Natural killer cell treated with Interleukin-12 subunit alpha and Interleukin-12 subunit beta and Interleukin-15 and Interleukin-18, amount 100 ng/mL, for 72 hours (primary cell): ENCODE measurements at regions not wholly inside any gene's neighbourhood (a gene's known extent, or its start where the extent isn't known, plus 50 kb on each side); places are given as distances from the start of the nearest gene placed in this dataset.
A peak's percentile ranks its signal among the peaks of the same experiment; 100 is the strongest.
"Not testable (repeated sequence)": the region's sequence is repeated elsewhere in the genome, so short reads cannot be mapped to it uniquely, and the experiment has no call there.

Experiments
- ATAC-seq, 2 donors: fragments of 150-1000 bp; cut with Tn5 transposase in 1 of 2; sonication (Bioruptor Pico), chemical (Tn5 transposase) in 1 of 2; 2 replicates each; pipeline ENCODE4 v1.10.0; 2021
- DNase-seq: peaks from one replicate; pipeline ENCODE4 v3.0.0; 2022; ENCODE audit warnings: low spot score
- H3K27ac Mint-ChIP-seq, 2 donors: 1 replicate in 1 of 2; 2 replicates in 1 of 2; pipeline ENCODE4 v1.8.0; 2022; ENCODE audit warnings: mixed read lengths in 2 of 2, mild to moderate bottlenecking in 1 of 2, moderate library complexity in 1 of 2
- H3K27me3 Mint-ChIP-seq, 2 donors: 1 replicate in 1 of 2; 2 replicates in 1 of 2; pipeline ENCODE4 v1.8.0; 2022; ENCODE audit warnings: mixed read lengths in 2 of 2
- H3K36me3 Mint-ChIP-seq: one replicate; pipeline ENCODE4 v1.8.0; 2022; ENCODE audit warnings: mixed read lengths
- H3K4me1 Mint-ChIP-seq, 2 donors: 1 replicate in 1 of 2; 2 replicates in 1 of 2; pipeline ENCODE4 v1.8.0; 2022; ENCODE audit warnings: low read depth in 2 of 2, mixed read lengths in 2 of 2, mild to moderate bottlenecking in 1 of 2
- H3K4me3 Mint-ChIP-seq: one replicate; pipeline ENCODE4 v1.8.0; 2022; ENCODE audit warnings: mixed read lengths
- H3K9me3 Mint-ChIP-seq: 2 replicates; pipeline ENCODE4 v1.8.0; 2022; ENCODE audit warnings: mixed read lengths

DNA sequence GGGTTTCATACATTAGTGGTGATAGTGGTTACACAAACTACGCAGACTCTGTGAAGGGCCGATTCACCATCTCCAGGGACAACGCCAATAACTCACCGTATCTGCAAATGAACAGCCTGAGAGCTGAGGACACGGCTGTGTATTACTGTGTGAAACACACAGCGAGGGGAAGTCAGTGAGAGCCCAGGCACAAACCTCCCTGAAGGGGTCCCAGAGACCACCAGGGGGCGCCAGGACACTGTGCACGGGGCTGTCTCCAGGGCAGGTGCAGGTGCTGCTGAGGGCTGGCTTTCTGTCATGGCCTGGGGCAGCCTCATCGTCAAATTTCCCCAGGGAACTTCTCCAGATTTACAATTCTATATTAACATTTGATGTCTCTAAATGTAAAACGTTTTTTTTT is 184.6 kb upstream of the TP53TG3C start:
- not testable (repeated sequence) for H3K4me3 Mint-ChIP-seq, ATAC-seq, DNase-seq, H3K27ac Mint-ChIP-seq, H3K36me3 Mint-ChIP-seq, H3K9me3 Mint-ChIP-seq, H3K4me1 Mint-ChIP-seq, H3K27me3 Mint-ChIP-seq

DNA sequence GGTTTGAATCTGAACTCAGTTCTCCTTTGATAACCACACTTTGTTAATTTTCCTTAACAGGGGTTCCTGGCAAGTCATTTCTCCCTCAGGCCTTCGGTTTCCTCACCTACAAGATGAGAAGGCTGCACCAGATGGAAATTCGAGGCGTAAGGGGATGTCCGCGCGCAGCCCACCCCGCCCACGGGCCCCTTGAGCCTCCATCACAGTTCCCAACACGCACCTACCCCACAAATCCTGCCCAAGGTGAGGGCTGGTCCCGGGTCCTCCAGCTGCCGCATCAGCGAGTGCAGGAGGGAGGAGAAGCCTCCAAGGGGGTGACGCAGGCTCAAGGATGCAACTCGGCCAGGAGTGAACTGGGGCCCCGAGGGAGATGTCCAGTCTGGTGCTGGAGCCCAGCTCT is 166.9 kb upstream of the TP53TG3C start:
- H3K27ac Mint-ChIP-seq, DNase-seq, H3K9me3 Mint-ChIP-seq, H3K36me3 Mint-ChIP-seq, H3K27me3 Mint-ChIP-seq, H3K4me1 Mint-ChIP-seq, H3K4me3 Mint-ChIP-seq, ATAC-seq: not testable (repeated sequence)

DNA sequence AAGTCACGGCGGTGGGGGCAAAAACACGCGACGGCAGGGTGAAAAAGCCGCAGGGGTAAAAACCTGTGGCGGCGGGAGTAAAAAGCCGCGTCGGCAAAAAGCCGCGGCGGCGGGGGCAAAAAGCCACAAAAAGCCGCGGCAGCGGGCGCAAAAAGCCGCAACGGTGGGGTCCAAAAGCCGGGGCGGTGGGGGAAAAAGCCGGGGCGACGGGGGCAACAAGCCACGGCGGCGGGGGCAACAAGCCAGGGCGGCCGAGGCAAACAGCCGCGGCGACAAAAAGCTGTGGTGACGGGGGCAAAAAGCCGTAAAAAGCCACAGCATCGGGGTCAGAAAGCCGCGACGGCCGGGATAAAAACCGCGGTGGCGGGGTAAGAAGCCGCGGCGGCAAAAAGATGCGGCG is 166.1 kb upstream of the TP53TG3C start:
- H3K36me3 Mint-ChIP-seq, H3K4me3 Mint-ChIP-seq, DNase-seq, H3K9me3 Mint-ChIP-seq, H3K4me1 Mint-ChIP-seq, H3K27ac Mint-ChIP-seq, H3K27me3 Mint-ChIP-seq, ATAC-seq: not testable (repeated sequence)

DNA sequence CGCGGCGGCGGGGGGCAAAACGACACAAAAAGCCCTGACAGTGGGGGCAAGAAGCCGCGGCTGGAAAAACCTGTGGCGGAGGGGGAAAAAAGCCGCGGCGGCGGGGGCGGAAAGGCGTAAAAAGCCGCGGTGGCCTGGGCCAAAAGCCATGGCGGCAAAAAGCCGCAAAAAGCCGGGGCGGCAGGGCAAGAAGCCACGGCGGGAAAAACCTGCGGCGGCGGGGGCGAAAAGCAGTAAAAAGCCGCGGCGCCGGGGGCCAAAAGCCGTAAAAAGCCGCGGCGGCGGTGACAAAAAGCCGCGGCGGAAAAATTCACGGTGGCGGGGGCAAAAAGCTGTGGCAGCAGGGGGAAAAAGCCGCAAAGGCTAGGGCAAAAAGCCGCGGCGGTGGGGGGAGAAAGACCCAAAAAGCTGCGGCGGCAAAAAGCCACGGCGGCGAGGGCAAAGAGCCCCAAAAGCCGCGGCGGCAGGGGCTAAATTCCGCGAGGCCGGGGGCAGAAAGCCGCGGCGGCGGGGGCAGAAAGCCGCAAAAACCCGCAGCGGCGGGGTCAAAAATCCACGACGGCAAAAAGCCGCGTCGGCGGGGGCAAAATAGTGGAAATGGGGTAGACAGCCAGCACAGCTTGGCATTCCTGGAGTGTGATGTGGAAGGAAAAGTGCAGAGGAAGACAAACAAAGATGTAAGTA is 165.2 kb upstream of the TP53TG3C start:
- not testable (repeated sequence) for H3K27ac Mint-ChIP-seq, H3K4me1 Mint-ChIP-seq, ATAC-seq, H3K9me3 Mint-ChIP-seq, H3K36me3 Mint-ChIP-seq, DNase-seq, H3K27me3 Mint-ChIP-seq, H3K4me3 Mint-ChIP-seq

DNA sequence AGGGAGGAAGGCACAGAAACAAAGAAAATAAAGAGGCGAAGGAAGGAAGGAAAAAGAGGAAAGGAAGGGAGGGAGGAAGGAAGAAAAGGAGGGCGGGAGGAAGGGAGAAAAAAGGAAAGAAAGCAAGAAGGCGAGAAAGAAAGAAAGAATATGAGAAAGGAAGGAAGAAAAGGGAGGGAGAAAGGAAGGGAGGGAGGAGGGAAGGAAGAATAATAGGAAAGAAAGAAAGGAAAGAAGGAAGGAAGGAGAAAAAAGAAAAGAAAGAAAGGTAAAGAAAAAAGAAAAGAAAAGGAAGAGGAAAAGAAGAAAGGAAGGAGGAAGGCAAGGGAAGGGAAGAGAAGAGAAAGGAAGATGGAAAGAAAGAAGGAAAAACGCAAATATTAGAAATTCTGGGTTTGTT is 145.2 kb upstream of the TP53TG3C start:
- not testable (repeated sequence) for H3K4me1 Mint-ChIP-seq, DNase-seq, ATAC-seq, H3K27ac Mint-ChIP-seq, H3K9me3 Mint-ChIP-seq, H3K4me3 Mint-ChIP-seq, H3K27me3 Mint-ChIP-seq, H3K36me3 Mint-ChIP-seq

DNA sequence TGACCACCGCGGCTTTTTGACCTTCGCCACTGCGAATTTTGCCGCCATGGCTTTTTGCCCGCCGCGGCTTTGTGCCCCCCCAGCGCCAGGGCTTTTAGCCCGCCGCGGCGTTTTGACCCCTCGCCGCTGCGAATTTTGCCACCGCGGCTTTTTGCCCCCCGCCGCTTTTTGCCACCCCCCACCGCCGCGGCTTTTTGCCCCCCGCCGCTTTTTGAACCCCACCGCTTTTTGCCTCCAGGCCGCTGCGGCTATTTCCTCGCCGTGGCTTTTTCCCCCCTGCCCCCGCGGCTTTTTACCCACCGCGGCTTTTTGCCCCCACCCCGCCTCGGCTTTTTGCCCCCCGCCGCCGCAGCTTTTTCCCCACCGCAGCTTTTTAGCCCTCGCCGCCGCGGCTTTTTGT is 134.8 kb upstream of the TP53TG3C start:
- DNase-seq = no peak
- no peaks in the 10 kb centered on the region for H3K27me3 Mint-ChIP-seq
- no peaks in the 10 kb centered on the region for H3K36me3 Mint-ChIP-seq
- no peaks in the 10 kb centered on the region for H3K9me3 Mint-ChIP-seq
- no peak for ATAC-seq
- H3K4me1 Mint-ChIP-seq = no peaks in the 10 kb centered on the region
- H3K4me3 Mint-ChIP-seq = no peak overlapping the region
- H3K27ac Mint-ChIP-seq = no peak overlapping the region

DNA sequence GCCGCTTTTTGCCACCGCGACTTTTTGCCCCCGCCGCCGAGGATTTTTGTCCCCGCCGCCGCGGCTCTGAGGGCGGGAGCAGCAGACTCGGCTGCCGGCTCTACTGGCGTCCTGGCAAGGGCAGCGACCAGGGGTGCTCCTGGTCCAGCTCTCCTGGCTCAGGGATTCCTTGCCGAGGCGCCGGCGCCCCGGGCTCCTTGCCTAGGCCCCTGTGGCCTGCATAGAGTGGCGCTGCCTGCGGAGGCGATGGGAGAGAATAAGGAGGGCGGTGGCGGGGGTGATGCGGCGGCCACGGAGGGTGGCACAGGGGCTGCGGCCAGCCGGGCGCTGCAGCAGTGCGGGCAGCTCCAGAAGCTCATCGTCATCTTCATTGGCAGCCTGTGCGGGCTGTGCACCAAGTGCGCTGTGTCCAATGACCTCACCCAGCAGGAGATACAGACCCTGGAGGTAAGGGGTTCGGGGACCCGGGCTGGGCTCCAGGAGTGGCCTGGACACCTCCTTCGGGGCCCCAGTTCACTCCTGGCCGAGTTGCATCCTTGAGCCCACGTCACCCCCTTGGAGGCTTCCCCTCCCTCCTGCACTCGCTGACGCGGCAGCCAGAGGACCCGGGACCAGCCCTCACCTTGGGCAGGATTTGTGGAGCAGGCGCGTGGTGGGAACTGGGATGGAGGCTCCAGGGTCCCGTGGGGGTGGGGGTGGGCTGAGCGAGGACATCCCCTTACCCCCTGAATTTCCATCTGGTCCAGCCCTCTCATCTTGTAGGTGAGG is 134.2 kb upstream of the TP53TG3C start:
- H3K27ac Mint-ChIP-seq, H3K4me3 Mint-ChIP-seq, H3K9me3 Mint-ChIP-seq: not testable (repeated sequence)

DNA sequence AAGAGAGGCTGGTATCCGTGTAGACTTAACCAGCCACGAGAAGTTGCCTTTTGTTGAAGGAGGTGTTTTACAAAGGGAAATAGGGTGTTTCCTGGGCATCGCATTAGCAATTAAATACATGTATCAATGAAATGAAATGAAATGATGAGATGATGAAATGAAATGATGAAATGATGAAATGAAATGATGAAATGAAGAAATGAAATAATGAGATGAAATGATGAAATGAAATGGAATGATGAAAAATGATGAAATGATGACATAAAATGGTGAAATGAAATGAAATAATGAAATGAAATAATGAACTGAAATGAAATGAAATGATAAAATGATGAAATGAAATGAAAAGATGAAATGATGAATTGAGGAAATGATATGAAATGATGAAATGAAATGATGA is 131.3 kb upstream of the TP53TG3C start:
- ATAC-seq = not testable (repeated sequence)

More for the DNA sequence above, 134.2 kb upstream of the TP53TG3C start:
- not testable (repeated sequence) for H3K27me3 Mint-ChIP-seq, ATAC-seq, H3K36me3 Mint-ChIP-seq, H3K4me1 Mint-ChIP-seq
- peak; percentile 60 for DNase-seq

DNA sequence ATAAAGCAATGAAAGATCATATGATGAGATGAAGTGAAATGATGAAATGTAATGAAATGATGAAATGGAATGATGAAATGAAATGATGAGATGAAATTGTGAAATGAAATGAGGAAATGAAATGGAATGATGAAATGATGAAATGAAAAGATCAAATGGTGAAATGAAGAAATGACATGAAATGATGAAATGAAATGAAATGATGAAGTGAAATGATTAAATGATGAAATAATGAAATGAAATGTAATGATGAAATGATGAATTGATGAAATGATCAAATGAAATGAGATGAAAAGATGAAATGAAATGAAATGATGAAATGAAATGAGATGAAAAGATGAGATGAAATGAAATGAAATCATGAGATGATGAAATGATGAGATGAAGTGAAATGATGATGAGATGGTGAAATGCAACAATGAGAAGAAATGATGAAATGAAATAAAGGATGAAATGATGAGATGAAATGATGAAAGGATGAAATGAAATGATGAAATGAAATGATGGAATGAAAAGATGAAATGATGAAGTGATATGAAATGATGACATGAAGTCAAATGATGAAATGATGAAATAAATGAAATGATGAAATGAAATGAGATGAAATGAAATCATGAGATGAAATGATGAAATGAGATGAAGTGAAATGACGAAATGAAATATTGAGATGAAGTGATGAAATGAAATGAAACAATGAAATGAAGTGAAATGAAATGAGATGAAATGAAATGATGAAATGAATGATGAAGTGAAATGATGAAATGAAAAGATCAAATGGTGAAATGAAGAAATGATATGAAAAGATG is 130.5 kb upstream of the TP53TG3C start:
- H3K36me3 Mint-ChIP-seq, ATAC-seq, H3K4me3 Mint-ChIP-seq, H3K4me1 Mint-ChIP-seq, H3K9me3 Mint-ChIP-seq, H3K27me3 Mint-ChIP-seq, H3K27ac Mint-ChIP-seq, DNase-seq: not testable (repeated sequence)

More for the DNA sequence above, 131.3 kb upstream of the TP53TG3C start:
- H3K27ac Mint-ChIP-seq, H3K4me3 Mint-ChIP-seq, H3K36me3 Mint-ChIP-seq, H3K4me1 Mint-ChIP-seq, DNase-seq, H3K9me3 Mint-ChIP-seq, H3K27me3 Mint-ChIP-seq: not testable (repeated sequence)

DNA sequence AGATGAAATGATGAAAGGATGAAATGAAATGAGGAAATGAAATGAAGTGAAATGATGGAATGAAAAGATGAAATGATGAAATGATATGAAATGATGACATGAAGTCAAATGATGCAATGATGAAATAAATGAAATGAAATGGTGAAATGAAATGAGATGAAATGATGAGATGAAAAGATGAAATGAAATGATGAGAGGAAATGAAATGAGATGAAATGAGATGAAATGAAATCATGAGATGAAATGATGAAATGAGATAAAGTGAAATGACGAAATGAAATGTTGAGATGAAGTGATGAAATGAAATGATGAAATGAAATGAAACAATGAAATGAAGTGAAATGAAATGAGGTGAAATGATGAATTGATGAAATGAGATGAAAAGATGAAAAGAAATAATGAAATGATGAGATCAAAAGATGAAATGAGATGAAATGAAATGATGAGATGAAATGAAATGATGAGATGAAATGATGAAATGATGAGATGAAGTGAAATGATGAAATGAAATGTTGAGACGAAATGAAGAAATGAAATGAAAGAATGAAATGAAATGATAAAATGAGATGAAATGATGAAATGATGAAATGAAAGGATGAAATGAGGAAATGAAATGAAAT is 129.5 kb upstream of the TP53TG3C start:
- not testable (repeated sequence) for DNase-seq, H3K4me3 Mint-ChIP-seq, H3K36me3 Mint-ChIP-seq, H3K9me3 Mint-ChIP-seq, ATAC-seq, H3K27me3 Mint-ChIP-seq, H3K27ac Mint-ChIP-seq, H3K4me1 Mint-ChIP-seq
